ENCODE measurements at regions not wholly inside any gene's neighbourhood (a gene's known extent, or its start where the extent isn't known, plus 50 kb on each side); places are given as distances from the start of the nearest gene placed in this dataset.

- intact Hi-C loops (cut with micrococcal nuclease; ENCODE audit: unreplicated experiment): no loop called here
- ChIA-PET POLR2A (no interaction called here), CTCF (no interaction called here)
- H3K9me3 ChIP-seq (ENCODE audit: control insufficient read depth, insufficient read depth, low read depth, low read length): no peaks in the 10 kb centered on the region
- TF ChIP-seq SIN3A (IDR thresholded peaks at IDR 0.05; ENCODE audit: borderline replicate concordance, insufficient read depth, low read depth, low read length): no peak
- no peak for TF ChIP-seq CTCF (IDR thresholded peaks at IDR 0.05)
- no peaks in the 10 kb centered on the region for H3K36me3 ChIP-seq (ENCODE audit: control insufficient read depth, insufficient read depth, low read length)
- in situ Hi-C loops (cut with HindIII; ENCODE audit: low pct_unique_long_range_greater_than_20kb, low sequenced_read_pairs): no loop called here
- H3K4me3 ChIP-seq (ENCODE audit: low read depth in 2 of 2, low read length in 2 of 2): no peak overlapping the region
- no peaks in the 10 kb centered on the region for H3K27me3 ChIP-seq (ENCODE audit: control insufficient read depth, insufficient read depth, low read length)
- DNase-seq (ENCODE audit: low read depth, low spot score): no peak
- H3K27ac ChIP-seq (ENCODE audit: low read length): no peak overlapping the region
- ATAC-seq: no peak
- BruUV-seq (replicated peaks): no TSS peak
- H3K4me1 ChIP-seq (ENCODE audit: control insufficient read depth, insufficient read depth, low read length): no peaks in the 10 kb centered on the region
Observed at GRCh38 chr5:18403941-18404438, 769.7 kb downstream of the TAF11L14 start.

GRCh38 chr5:18420711-18421110, 786.5 kb downstream of the TAF11L14 start:
- no TSS peak for BruUV-seq (replicated peaks)
- Histone ChIP-seq H3K27me3 (ENCODE audit: control insufficient read depth, insufficient read depth, low read length) (no peaks in the 10 kb centered on the region), H3K27ac (ENCODE audit: low read length) (no peak overlapping the region), H3K9me3 (ENCODE audit: control insufficient read depth, insufficient read depth, low read depth, low read length) (no peaks in the 10 kb centered on the region), H3K36me3 (ENCODE audit: control insufficient read depth, insufficient read depth, low read length) (no peaks in the 10 kb centered on the region), H3K4me1 (ENCODE audit: control insufficient read depth, insufficient read depth, low read length) (no peaks in the 10 kb centered on the region), H3K4me3 (ENCODE audit: low read depth in 2 of 2, low read length in 2 of 2) (no peak overlapping the region)
- CTCF ChIA-PET: no interaction called here
- in situ Hi-C loops (cut with HindIII; ENCODE audit: low pct_unique_long_range_greater_than_20kb, low sequenced_read_pairs) (no loop called here), intact Hi-C loops (cut with micrococcal nuclease; ENCODE audit: unreplicated experiment) (no loop called here)
- TF ChIP-seq POLR2AphosphoS5 (IDR thresholded peaks at IDR 0.05; ENCODE audit: low read depth, low read length) (no peak), CTCF (IDR thresholded peaks at IDR 0.05) (no peak), SIN3A (IDR thresholded peaks at IDR 0.05; ENCODE audit: borderline replicate concordance, insufficient read depth, low read depth, low read length) (no peak), REST (IDR thresholded peaks at IDR 0.05; ENCODE audit: insufficient read depth in 1 of 2, low read depth in 2 of 2, low read length in 1 of 2) (no peak), TCF7L2 (IDR thresholded peaks at IDR 0.05; ENCODE audit: low read depth, low read length) (no peak)
- DNase-seq (ENCODE audit: low read depth, low spot score) (no peak), ATAC-seq (no peak)
- POLR2A ChIA-PET: no interaction called here
